IPS DF 6.9 (cell line): ENCODE measurements at regions not wholly inside any gene's neighbourhood (a gene's known extent, or its start where the extent isn't known, plus 50 kb on each side); places are given as distances from the start of the nearest gene placed in this dataset.
"Not testable (repeated sequence)": the region's sequence is repeated elsewhere in the genome, so short reads cannot be mapped to it uniquely, and the experiment has no call there.

ENCODE experiments used
- DNase-seq: peaks from one replicate; pipeline ENCODE4 v3.0.0-alpha.2; 2013; ENCODE audit warnings: low read depth, low spot score
- H3K27ac ChIP-seq: one replicate; pipeline ENCODE4 v1.5.1; 2013; ENCODE audit warnings: low read length, control low read depth
- H3K27me3 ChIP-seq: 2 replicates; pipeline ENCODE4 v1.6.1; 2013; ENCODE audit warnings: mild to moderate bottlenecking, low read length; ENCODE audit not compliant: control insufficient read depth, insufficient read depth
- H3K36me3 ChIP-seq: 2 replicates; pipeline ENCODE4 v1.6.1; 2013; ENCODE audit warnings: low read length; ENCODE audit not compliant: control insufficient read depth, insufficient read depth
- H3K4me1 ChIP-seq: 2 replicates; pipeline ENCODE4 v1.6.1; 2013; ENCODE audit warnings: low read length; ENCODE audit not compliant: control insufficient read depth, insufficient read depth
- H3K4me3 ChIP-seq: 2 replicates; pipeline ENCODE4 v1.5.1; 2013; ENCODE audit warnings: mild to moderate bottlenecking, low read length
- H3K9me3 ChIP-seq: 2 replicates; pipeline ENCODE4 v1.6.1; 2013; ENCODE audit warnings: low read length, inconsistent platforms; ENCODE audit not compliant: control insufficient read depth, insufficient read depth
- WGBS: extraction: QIAGEN DNeasy Blood & Tissue Kit; methylation state at CpG from one replicate; pipeline ENCODE4 v1.1.7; 2013; ENCODE audit warnings: mixed read lengths, missing lambda C conversion rate; ENCODE audit not compliant: insufficient read length, insufficient coverage; 5-methylcytosine and 5-hydroxymethylcytosine counted together

- no CpG with 5 or more reads among the region's 2 CpGs for WGBS
- Histone ChIP-seq H3K4me3 (no peak overlapping the region), H3K4me1 (no peaks in the 10 kb centered on the region), H3K27me3 (no peaks in the 10 kb centered on the region), H3K36me3 (no peaks in the 10 kb centered on the region), H3K9me3 (no peaks in the 10 kb centered on the region), H3K27ac (no peak overlapping the region)
- no peak for DNase-seq
Observed at GRCh38 chrX:80576806-80577533, 156.7 kb downstream of the TENT5D start.

GRCh38 chrX:80578517-80579105 is 158.4 kb downstream of the TENT5D start:
- Histone ChIP-seq H3K4me1 (no peaks in the 10 kb centered on the region), H3K27me3 (no peaks in the 10 kb centered on the region), H3K36me3 (no peaks in the 10 kb centered on the region), H3K27ac (no peak overlapping the region), H3K9me3 (no peaks in the 10 kb centered on the region), H3K4me3 (no peak overlapping the region)
- WGBS = no CpG with 5 or more reads among the region's 3 CpGs
- DNase-seq = peak; percentile 1

GRCh38 chrX:80590992-80591391 is 170.7 kb downstream of the TENT5D start:
- H3K4me3 ChIP-seq, H3K4me1 ChIP-seq, DNase-seq, H3K36me3 ChIP-seq, H3K27ac ChIP-seq, H3K27me3 ChIP-seq, H3K9me3 ChIP-seq: not testable (repeated sequence)
- WGBS = no CpG with 5 or more reads among the region's 30 CpGs

- no peak overlapping the region for H3K27ac ChIP-seq
- H3K4me1 ChIP-seq = no peaks in the 10 kb centered on the region
- no peak overlapping the region for H3K4me3 ChIP-seq
- H3K36me3 ChIP-seq = no peaks in the 10 kb centered on the region
- WGBS = 100% methylated on average over 1 of the region's 7 CpGs
- H3K9me3 ChIP-seq = no peaks in the 10 kb centered on the region
- no peak for DNase-seq
- H3K27me3 ChIP-seq = no peaks in the 10 kb centered on the region
Observed at GRCh38 chrX:80602036-80602860, 182.0 kb downstream of the TENT5D start.
